GM18520 (cell line): ENCODE measurements at regions not wholly inside any gene's neighbourhood (a gene's known extent, or its start where the extent isn't known, plus 50 kb on each side); places are given as distances from the start of the nearest gene placed in this dataset.

Experiments used
- ATAC-seq: cut with Tn5 transposase; IDR thresholded peaks from one replicate; pipeline ENCODE4 v1.9.1; 2021; ENCODE audit not compliant: unreplicated experiment

- ATAC-seq: no peak
Observed at GRCh38 chr11:92739491-92739890, 230.0 kb upstream of the MTNR1B start.

GRCh38 chr11:92740276-92740675 lies 229.2 kb upstream of the MTNR1B start:
- no peak for ATAC-seq

GRCh38 chr11:92744929-92745585 lies 224.4 kb upstream of the MTNR1B start:
- ATAC-seq: no peak

- ATAC-seq: no peak
Observed at GRCh38 chr11:92750794-92751193, 218.7 kb upstream of the MTNR1B start.

- no peak for ATAC-seq
Observed at GRCh38 chr11:92751594-92751993, 217.9 kb upstream of the MTNR1B start.

- ATAC-seq: no peak
Observed at GRCh38 chr11:92752122-92752521, 217.3 kb upstream of the MTNR1B start.

GRCh38 chr11:92753161-92753560 lies 216.3 kb upstream of the MTNR1B start:
- ATAC-seq: no peak

- no peak for ATAC-seq
Observed at GRCh38 chr11:92758241-92758780, 211.1 kb upstream of the MTNR1B start.

- ATAC-seq: no peak
Observed at GRCh38 chr11:92759571-92760214, 209.8 kb upstream of the MTNR1B start.

GRCh38 chr11:92762121-92762540 lies 207.3 kb upstream of the MTNR1B start:
- ATAC-seq: no peak

- ATAC-seq: no peak
Observed at GRCh38 chr11:92763336-92763735, 206.1 kb upstream of the MTNR1B start.

- ATAC-seq: no peak
Observed at GRCh38 chr11:92764128-92764527, 205.3 kb upstream of the MTNR1B start.

GRCh38 chr11:92765082-92765840 lies 204.2 kb upstream of the MTNR1B start:
- ATAC-seq: no peak

- ATAC-seq: no peak
Observed at GRCh38 chr11:92765965-92766371, 203.5 kb upstream of the MTNR1B start.

GRCh38 chr11:92766698-92767097 lies 202.8 kb upstream of the MTNR1B start:
- no peak for ATAC-seq

GRCh38 chr11:92767416-92767815 lies 202.0 kb upstream of the MTNR1B start:
- ATAC-seq: no peak

- ATAC-seq: no peak
Observed at GRCh38 chr11:92768121-92768840, 201.2 kb upstream of the MTNR1B start.

GRCh38 chr11:92769112-92769511 lies 200.3 kb upstream of the MTNR1B start:
- ATAC-seq: no peak

- no peak for ATAC-seq
Observed at GRCh38 chr11:92770419-92770818, 199.0 kb upstream of the MTNR1B start.

- no peak for ATAC-seq
Observed at GRCh38 chr11:92770981-92771380, 198.5 kb upstream of the MTNR1B start.

- no peak for ATAC-seq
Observed at GRCh38 chr11:92771701-92772100, 197.8 kb upstream of the MTNR1B start.
